Body of pancreas (tissue), 4 donors: ENCODE measurements at regions not wholly inside any gene's neighbourhood (a gene's known extent, or its start where the extent isn't known, plus 50 kb on each side); places are given as distances from the start of the nearest gene placed in this dataset.

Source experiments
- ATAC-seq: fragments of 150-250 bp; one replicate; pipeline ENCODE4 v1.9.1; 2016
- DNase-seq, 4 donors: peaks; one replicate each; pipeline ENCODE4 v3.0.0-alpha.2; 2019
- H3K27ac ChIP-seq, 4 donors: fragments of 200-600 bp; sonication (generic); 1 replicate in 3 of 4; 2 replicates in 1 of 4; pipeline versions ENCODE4 v1.5.1 to v1.6.1; 2016 to 2019; ENCODE audit warnings: mild to moderate bottlenecking in 1 of 4, mixed read lengths in 1 of 4, moderate library complexity in 1 of 4
- H3K27me3 ChIP-seq, 2 donors: fragments of 200-600 bp; sonication (generic); one replicate each; pipeline ENCODE4 v1.6.0; 2016; ENCODE audit warnings: mild to moderate bottlenecking in 1 of 2
- H3K36me3 ChIP-seq, 2 donors: fragments of 200-600 bp; sonication (generic); replicated peaks in 1 of 2; 2 replicates each; pipeline ENCODE4 v1.5.1; 2016; ENCODE audit warnings: low read depth in 2 of 2; ENCODE audit not compliant: insufficient read depth in 1 of 2
- H3K4me1 ChIP-seq: fragments of 200-600 bp; sonication (generic); one replicate; pipeline ENCODE4 v1.6.0; 2016
- H3K4me3 ChIP-seq, 2 donors: fragments of 200-600 bp; sonication (generic); 1 replicate in 1 of 2; 2 replicates in 1 of 2; pipeline ENCODE4 v1.5.1; 2016 to 2019
- H3K9me3 ChIP-seq, 3 donors: fragments of 200-600 bp; sonication (generic); 1 replicate in 2 of 3; 2 replicates in 1 of 3; pipeline ENCODE4 v1.5.1; 2016
- CTCF ChIP-seq, 7 experiments: fragments of 450-650 bp in 4 of 7; fragments of 200-600 bp in 3 of 7; sonication (generic) in 3 of 7; IDR thresholded peaks; one replicate each; pipeline ENCODE4 v1.5.1; 2016 to 2019; ENCODE audit warnings: antibody characterized with exemption in 7 of 7
- POLR2A ChIP-seq, 3 donors: fragments of 450-650 bp; IDR thresholded peaks; one replicate each; pipeline ENCODE4 v1.6.1; 2016; ENCODE audit warnings: antibody characterized with exemption in 3 of 3, mild to moderate bottlenecking in 2 of 3
- WGBS, 2 donors: methylation state at CpG; one replicate each; pipeline ENCODE4 v1.1.5; 2017; 5-methylcytosine and 5-hydroxymethylcytosine counted together
- intact Hi-C: fragments of 100-400 bp; cut with DNase I; formaldehyde crosslinking; loops from one replicate; pipeline ENCODE4 v1.15.1; 2023

GRCh38 chr11:96752221-96752620 is 362.4 kb downstream of the JRKL start:
- Histone ChIP-seq H3K4me1 (no peaks in the 10 kb centered on the region), H3K9me3 (no peaks in the 10 kb centered on the region), H3K27ac (no peak overlapping the region), H3K27me3 (no peaks in the 10 kb centered on the region), H3K4me3 (no peak overlapping the region), H3K36me3 (no peaks in the 10 kb centered on the region)
- intact Hi-C loops = no loop called here
- DNase-seq (no peak), ATAC-seq (no peak)
- 30 to 38% methylated on average over 2 of the region's 2 CpGs for WGBS, 2 donors
- TF ChIP-seq POLR2A (IDR thresholded peaks at IDR 0.05) = no peak
- no peak for TF ChIP-seq CTCF (IDR thresholded peaks at IDR 0.05)

GRCh38 chr11:96753997-96754396 is 364.2 kb downstream of the JRKL start:
- intact Hi-C loops = no loop called here
- H3K9me3 ChIP-seq = no peaks in the 10 kb centered on the region
- H3K4me3 ChIP-seq = no peak overlapping the region
- 41 to 47% methylated on average over 2 of the region's 2 CpGs for WGBS, 2 donors
- H3K27me3 ChIP-seq = no peaks in the 10 kb centered on the region
- H3K4me1 ChIP-seq = no peaks in the 10 kb centered on the region
- no peak for ATAC-seq
- no peak overlapping the region for H3K27ac ChIP-seq
- no peak for DNase-seq
- TF ChIP-seq POLR2A (IDR thresholded peaks at IDR 0.05) = no peak
- TF ChIP-seq CTCF (IDR thresholded peaks at IDR 0.05) = no peak
- no peaks in the 10 kb centered on the region for H3K36me3 ChIP-seq

- Histone ChIP-seq H3K36me3 (no peaks in the 10 kb centered on the region), H3K27ac (no peak overlapping the region), H3K9me3 (no peaks in the 10 kb centered on the region), H3K4me3 (no peak overlapping the region), H3K27me3 (no peaks in the 10 kb centered on the region), H3K4me1 (no peaks in the 10 kb centered on the region)
- intact Hi-C loops = no loop called here
- no peak for TF ChIP-seq CTCF (IDR thresholded peaks at IDR 0.05)
- TF ChIP-seq POLR2A (IDR thresholded peaks at IDR 0.05) = no peak
- DNase-seq = no peak
- ATAC-seq = no peak
- 51 to 81% methylated on average over 2 of the region's 2 CpGs for WGBS, 2 donors
These were observed 365.4 kb downstream of the JRKL start for GRCh38 chr11:96755209-96755608.

- DNase-seq (no peak), ATAC-seq (no peak)
- TF ChIP-seq CTCF (IDR thresholded peaks at IDR 0.05) (no peak), POLR2A (IDR thresholded peaks at IDR 0.05) (no peak)
- Histone ChIP-seq H3K27ac (no peak overlapping the region), H3K4me1 (no peaks in the 10 kb centered on the region), H3K9me3 (no peaks in the 10 kb centered on the region), H3K36me3 (no peaks in the 10 kb centered on the region), H3K27me3 (no peaks in the 10 kb centered on the region), H3K4me3 (no peak overlapping the region)
- intact Hi-C loops = no loop called here
- 77 to 78% methylated on average over 6 to 8 of the region's 8 CpGs for WGBS, 2 donors
These were observed 365.9 kb downstream of the JRKL start for GRCh38 chr11:96755752-96756151.

GRCh38 chr11:96758957-96759356 is 369.1 kb downstream of the JRKL start:
- Histone ChIP-seq H3K36me3 (no peaks in the 10 kb centered on the region), H3K4me1 (no peaks in the 10 kb centered on the region), H3K4me3 (no peak overlapping the region), H3K27me3 (no peaks in the 10 kb centered on the region), H3K9me3 (no peaks in the 10 kb centered on the region), H3K27ac (no peak overlapping the region)
- intact Hi-C loops = no loop called here
- 13 to 20% methylated on average over 1 of the region's 1 CpG for WGBS, 2 donors
- TF ChIP-seq POLR2A (IDR thresholded peaks at IDR 0.05) (no peak), CTCF (IDR thresholded peaks at IDR 0.05) (no peak)
- no peak for DNase-seq
- ATAC-seq = no peak
